NT2/D1 (cell line): ENCODE measurements at regions not wholly inside any gene's neighbourhood (a gene's known extent, or its start where the extent isn't known, plus 50 kb on each side); places are given as distances from the start of the nearest gene placed in this dataset.
"Not testable (repeated sequence)": the region's sequence is repeated elsewhere in the genome, so short reads cannot be mapped to it uniquely, and the experiment has no call there.

Experiments
- SUZ12 ChIP-seq: IDR thresholded peaks from 2 replicates; pipeline ENCODE4 v1.6.1; 2011; ENCODE audit not compliant: insufficient read length, insufficient read depth; ENCODE audit errors: extremely low read depth
- ZNF274 ChIP-seq: IDR thresholded peaks from 2 replicates; pipeline ENCODE4 v1.6.1; 2011; ENCODE audit warnings: mild to moderate bottlenecking, low read depth, low read length

GRCh38 chr9:66832222-66832621 lies 68.3 kb upstream of the ZNF658 start:
- not testable (repeated sequence) for TF ChIP-seq SUZ12, ZNF274
